ENCODE measurements at regions not wholly inside any gene's neighbourhood (a gene's known extent, or its start where the extent isn't known, plus 50 kb on each side); places are given as distances from the start of the nearest gene placed in this dataset.

- no peak for DNase-seq
These were observed 136.2 kb upstream of the PUM3 start for GRCh38 chr9:2979957-2980610.

GRCh38 chr9:2972475-2972874, 128.6 kb upstream of the PUM3 start:
- no peak for DNase-seq

- no peak for DNase-seq
These were observed 127.0 kb upstream of the PUM3 start for GRCh38 chr9:2970864-2971263.

- no peak for DNase-seq
These were observed 123.9 kb upstream of the PUM3 start for GRCh38 chr9:2967766-2968165.

- DNase-seq: no peak
These were observed 122.8 kb upstream of the PUM3 start for GRCh38 chr9:2966565-2967300.

DNA sequence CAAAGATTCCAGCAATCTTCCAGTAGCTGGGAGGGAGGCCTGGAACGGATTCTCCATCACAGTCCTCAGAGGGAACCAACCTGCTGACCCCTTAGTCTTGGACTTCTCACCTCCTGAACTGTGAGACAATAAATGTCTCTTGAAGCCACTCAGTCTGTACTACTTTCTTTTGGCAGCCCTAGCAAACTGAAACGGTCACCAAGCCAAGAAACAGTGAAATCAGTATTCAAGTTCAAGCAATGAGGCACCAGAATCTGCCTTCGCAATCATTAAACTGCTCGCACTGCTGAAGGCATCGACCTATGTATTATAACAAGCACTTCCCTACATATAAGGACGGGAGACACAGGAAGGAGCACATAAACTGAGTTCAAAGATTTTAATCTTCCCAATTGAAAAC, 120.6 kb upstream of the PUM3 start:
- DNase-seq: no peak

DNA sequence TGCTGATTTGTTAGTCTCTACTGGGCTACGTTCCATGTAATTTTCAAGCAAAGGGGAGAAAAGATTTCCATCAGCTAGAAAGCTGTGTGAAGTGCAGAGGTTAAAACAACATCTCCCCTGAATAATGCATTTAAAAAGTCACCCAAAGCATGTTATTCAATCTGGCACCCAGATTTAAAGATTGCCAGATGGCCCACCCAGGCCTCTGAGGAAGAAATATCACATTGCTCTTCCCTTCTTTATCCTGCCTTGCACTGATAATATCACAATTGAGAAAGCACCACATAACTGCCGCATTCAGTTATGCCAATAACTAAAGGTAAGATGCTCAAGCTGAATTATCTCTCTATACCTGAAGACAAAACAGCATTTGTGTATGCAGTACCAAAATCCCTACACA, 119.4 kb upstream of the PUM3 start:
- no peak for DNase-seq

DNA sequence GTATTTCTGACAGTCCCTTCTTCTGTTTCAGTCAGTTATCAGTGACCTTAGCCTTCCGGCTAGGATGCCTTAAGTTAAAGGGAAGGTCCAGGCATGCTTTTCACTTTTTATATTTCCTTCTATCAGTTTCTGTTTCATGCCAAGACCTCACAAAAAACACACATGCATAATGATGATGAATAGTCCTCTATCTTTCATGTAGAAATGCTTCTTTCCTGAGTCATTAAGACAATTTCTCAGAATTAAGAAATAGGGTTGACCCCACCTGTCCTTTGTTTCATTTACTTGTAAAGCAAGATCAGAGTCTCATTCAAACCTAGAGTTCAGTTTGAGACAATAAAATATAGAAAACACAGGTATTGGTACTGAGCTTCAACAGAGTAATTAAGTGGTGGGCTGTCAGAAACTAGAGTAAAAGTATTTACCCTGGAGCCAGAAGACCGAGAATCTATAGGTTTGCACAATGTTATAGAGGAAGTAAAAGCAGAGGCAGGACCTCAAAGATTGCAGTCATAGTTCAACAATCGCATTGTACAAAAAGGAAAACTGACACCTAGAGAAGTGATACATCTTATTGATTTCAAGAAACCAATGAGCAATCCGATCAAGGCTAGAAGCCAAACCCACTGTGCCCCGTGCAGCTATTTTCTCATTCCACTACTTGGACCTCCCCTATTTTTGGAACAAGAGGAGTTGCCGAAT, 118.7 kb upstream of the PUM3 start:
- DNase-seq: no peak

- no peak for DNase-seq
These were observed 114.3 kb upstream of the PUM3 start for GRCh38 chr9:2958219-2958618.

- DNase-seq: no peak
These were observed 113.8 kb upstream of the PUM3 start for GRCh38 chr9:2957656-2958200.

GRCh38 chr9:2955575-2955974, 111.7 kb upstream of the PUM3 start:
- peak; percentile 8 for DNase-seq

GRCh38 chr9:2939368-2939767, 95.5 kb upstream of the PUM3 start:
- peak; percentile 5 for DNase-seq

GRCh38 chr9:2936221-2936620, 92.3 kb upstream of the PUM3 start:
- DNase-seq: no peak

- no peak for DNase-seq
These were observed 91.0 kb upstream of the PUM3 start for GRCh38 chr9:2934883-2935282.

- DNase-seq: no peak
These were observed 90.4 kb upstream of the PUM3 start for GRCh38 chr9:2934241-2934650.

GRCh38 chr9:2933165-2934095, 89.5 kb upstream of the PUM3 start:
- DNase-seq: no peak

- no peak for DNase-seq
These were observed 84.5 kb upstream of the PUM3 start for GRCh38 chr9:2928411-2928810.

DNA sequence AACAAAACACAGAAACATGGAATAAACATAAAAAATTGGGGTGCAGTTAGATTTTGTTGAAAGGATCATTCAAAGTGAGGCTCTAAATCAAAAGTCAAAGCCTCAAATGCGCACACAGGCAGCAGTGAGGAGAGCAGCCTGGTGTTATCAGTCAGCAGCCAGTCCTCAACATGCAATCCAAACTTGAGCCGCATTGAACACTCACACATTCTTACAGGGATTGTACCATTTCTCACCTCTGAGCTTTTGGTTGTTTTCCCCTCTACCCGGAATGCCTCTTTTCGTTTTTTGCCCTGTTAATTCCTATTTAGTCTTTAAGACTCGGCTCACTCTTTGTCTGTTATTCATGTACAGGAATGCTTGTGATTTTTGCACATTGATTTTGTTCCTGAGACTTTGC, 81.1 kb upstream of the PUM3 start:
- no peak for DNase-seq

DNA sequence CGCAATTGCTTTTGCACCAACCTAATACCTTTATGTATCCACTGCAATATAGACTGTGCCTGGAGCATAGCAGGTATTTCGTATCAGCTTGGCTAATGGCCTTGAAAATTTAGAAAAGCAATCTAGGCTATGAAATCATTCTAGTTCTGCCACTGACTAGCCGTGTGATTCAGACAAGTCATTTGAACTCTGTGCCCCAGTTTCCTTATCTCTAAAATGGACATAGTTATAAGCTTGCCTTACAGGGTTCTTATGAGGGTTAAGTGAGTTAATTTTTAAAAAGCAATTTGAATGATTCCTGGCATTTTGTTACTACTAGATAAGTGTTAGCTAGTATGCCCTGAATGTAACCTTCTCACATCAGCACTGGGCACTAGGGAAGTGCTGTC, 80.5 kb upstream of the PUM3 start:
- DNase-seq: no peak

GRCh38 chr9:2923766-2924379, 80.0 kb upstream of the PUM3 start:
- DNase-seq: no peak

DNA sequence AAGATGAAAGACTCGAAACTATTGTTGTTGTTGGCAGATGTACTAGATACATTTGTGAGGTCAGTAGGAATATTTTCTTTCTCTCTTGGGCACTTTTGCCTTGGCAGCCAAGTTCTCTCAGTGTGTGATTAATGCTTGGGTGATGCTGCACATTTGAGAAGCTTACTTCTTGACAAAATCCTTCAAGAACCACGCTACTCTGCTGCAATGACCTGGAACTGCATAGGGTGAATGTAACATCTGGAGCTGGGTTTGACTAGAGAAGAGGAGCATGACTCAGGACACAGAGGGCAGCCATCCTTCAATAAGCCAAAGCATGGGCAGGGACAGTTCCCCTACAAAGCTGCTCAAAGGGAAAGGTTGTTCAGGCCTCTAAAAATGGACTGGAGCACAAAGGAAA, 75.5 kb upstream of the PUM3 start:
- DNase-seq: no peak

DNA sequence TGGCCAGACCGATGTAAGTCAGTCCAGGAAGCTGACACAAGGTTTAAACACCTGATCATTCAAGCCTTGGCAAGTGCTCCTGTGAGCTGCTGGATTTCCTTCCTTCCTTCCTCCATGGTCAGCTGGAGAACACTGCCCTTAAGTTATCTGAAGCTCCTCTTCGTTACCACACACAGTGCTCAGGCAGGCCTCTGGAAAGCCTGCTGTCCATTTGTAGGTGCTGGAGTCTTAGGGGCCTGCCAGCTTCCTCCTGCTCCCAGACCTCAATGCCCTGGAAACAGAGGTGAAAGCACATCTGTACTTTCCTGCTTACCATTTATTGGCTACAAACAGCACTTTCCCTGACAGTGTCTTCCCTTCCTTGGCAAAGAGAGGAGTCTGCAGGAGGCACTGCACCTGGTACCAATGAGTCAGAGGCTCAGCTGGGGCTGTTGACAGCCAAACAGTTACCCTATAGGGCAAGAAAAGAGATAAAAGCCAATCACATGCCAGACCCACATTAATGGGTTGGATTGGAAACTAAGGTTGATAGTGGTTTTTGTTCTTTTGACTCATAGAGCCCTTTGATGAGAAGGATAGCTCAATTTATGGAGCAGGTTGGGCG, 72.6 kb upstream of the PUM3 start:
- no peak for DNase-seq
